Head of caudate nucleus (tissue), 42 donors: ENCODE measurements at regions not wholly inside any gene's neighbourhood (a gene's known extent, or its start where the extent isn't known, plus 50 kb on each side); places are given as distances from the start of the nearest gene placed in this dataset.
A peak's percentile ranks its signal among the peaks of the same experiment; 100 is the strongest.
"Not testable (repeated sequence)": the region's sequence is repeated elsewhere in the genome, so short reads cannot be mapped to it uniquely, and the experiment has no call there.

Source experiments
- DNase-seq, 42 donors: peaks; one replicate each; pipeline versions ENCODE4 v3.0.0 to v3.0.0-alpha.2; 2020 to 2021; ENCODE audit warnings: mixed read lengths in 7 of 42
- intact Hi-C: fragments of 100-400 bp; cut with DNase I; formaldehyde crosslinking; loops from one replicate; pipeline ENCODE4 v1.15.0; 2022

- intact Hi-C loops: no loop called here
- no peak for DNase-seq
Measured at GRCh38 chr4:162535121-162535520, 371.3 kb upstream of the FSTL5 start.

DNA sequence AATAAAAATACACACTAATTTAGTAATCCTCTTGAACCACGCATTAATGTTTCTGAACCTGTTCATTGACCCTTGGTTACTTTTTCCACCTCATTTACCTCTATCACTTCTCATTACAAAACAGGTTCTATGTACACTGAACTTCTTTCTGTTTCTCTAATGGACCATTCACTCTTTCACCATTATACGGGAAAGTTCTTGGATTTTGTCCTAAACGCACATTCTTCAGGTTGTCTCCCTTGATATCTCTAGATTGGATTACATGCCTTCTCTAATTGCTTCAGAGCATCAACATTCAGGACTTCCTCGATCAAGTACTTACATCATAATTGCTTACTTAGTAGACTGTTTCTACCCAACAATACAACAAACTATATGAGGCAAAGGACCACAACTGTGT is 359.4 kb upstream of the FSTL5 start:
- DNase-seq: no peak
- intact Hi-C loops: no loop called here

GRCh38 chr4:162522724-162523123 is 358.9 kb upstream of the FSTL5 start:
- no peak for DNase-seq
- intact Hi-C loops: no loop called here

- intact Hi-C loops: no loop called here
- DNase-seq: no peak
Measured at GRCh38 chr4:162510937-162511336, 347.1 kb upstream of the FSTL5 start.

DNA sequence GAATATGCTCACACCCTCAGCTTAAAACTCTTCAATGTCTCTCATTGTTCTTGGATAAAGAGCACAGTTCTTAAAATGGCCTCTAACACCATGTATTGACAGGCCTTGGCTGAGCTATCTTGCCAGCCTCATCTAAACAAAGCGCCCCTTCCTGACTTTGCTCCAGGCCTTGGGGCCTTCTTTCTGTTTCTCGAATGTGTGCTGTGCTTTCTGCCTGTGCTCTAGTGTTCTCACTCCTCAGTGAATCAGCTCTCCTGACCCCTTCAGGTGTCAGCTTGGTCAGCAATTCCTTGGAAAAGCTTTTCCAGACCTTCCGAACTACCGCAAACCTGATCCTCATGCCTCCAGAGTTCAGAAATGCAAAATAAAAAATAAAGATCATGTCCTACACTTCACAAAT is 346.3 kb upstream of the FSTL5 start:
- no peak for DNase-seq
- intact Hi-C loops: no loop called here

- peak in 1 of 42 donors; percentile 8 for DNase-seq
- intact Hi-C loops: no loop called here
Measured at GRCh38 chr4:162509333-162509732, 345.5 kb upstream of the FSTL5 start.

DNA sequence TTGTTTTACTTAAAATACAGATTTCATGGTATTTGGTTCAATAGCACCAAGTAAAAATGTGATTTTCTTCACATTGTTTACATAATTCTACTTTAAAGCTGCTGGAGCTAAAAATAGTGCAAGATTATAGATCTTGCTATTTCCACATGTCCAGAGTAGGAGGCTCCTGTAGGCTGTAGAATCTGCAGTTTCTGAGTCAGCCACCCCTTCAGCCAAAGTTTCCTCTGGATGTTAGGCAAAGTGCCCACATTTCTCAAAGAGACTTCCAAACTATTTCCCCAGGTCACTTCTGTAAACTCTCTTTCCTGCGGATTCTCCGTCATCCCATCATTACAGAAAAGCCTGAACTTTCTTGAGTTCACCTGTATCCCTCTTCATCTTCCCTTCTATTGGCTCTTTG is 342.5 kb upstream of the FSTL5 start:
- intact Hi-C loops: no loop called here
- peak in 3 of 42 donors; percentile 10 to 46 (median 30) for DNase-seq

DNA sequence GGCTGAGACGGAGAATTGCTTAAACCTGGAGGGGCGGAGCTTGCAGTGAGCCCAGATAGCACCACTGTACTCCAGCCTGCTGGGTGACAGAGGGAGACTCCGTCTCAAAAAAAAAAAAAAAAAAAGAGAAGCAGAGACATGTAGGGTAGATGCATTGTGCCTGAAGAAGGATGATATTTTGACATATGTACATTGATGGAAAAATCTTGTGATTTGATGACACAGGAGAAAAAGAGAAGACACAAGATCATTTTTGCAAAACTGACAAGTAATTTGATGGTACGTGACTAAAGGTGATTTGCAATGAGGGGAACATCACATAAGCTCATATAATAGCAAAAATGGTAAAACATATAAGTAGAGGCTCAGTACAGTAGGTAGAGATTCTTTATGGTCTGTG is 340.1 kb upstream of the FSTL5 start:
- DNase-seq: no peak
- intact Hi-C loops: no loop called here

DNA sequence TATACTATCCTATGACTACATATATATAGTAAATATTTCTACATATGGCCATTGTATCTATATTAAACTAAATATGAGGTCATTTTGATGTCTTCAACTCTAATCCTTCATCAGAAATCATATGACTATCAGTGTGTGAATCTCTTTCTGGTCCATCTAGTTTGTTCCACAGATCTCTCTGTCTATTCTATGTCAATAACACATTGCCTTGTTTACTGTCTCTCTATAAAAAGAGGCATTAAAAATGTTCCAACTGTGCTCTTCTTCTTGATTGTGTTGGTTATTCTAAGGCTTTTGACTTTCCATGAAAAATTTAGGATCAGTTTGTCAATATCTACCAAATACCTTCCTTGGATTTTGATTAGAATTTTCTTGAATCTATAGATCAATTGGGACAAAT is 338.3 kb upstream of the FSTL5 start:
- intact Hi-C loops: no loop called here
- DNase-seq: no peak

DNA sequence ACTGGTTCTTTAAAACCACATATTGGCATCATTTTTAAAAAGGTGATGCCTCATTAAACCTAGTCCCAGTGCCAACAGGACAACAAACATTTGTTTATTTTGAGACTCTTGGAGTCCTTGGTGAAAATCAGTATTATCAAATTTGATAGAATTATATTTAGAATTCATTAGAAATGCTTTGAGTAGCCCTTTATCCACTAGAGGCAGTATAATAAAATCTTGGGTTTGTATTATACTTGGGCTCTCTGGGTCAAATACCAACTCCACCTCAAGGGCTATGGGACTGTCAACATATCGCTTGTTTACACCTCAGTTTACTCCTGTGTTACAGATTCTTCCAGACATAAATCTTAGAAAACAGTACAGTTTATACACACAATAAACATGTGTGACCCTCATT is 335.7 kb upstream of the FSTL5 start:
- no peak for DNase-seq
- intact Hi-C loops: loop anchor here (10.0 kb wide), 2 partner anchors 535 to 1045 kb away; no protein-coding TSS in a partner anchor

- DNase-seq: no peak
- intact Hi-C loops: loop anchor here (10.0 kb wide), 2 partner anchors 537 to 1047 kb away; no protein-coding TSS in a partner anchor
Measured at GRCh38 chr4:162498168-162498567, 334.4 kb upstream of the FSTL5 start.

DNA sequence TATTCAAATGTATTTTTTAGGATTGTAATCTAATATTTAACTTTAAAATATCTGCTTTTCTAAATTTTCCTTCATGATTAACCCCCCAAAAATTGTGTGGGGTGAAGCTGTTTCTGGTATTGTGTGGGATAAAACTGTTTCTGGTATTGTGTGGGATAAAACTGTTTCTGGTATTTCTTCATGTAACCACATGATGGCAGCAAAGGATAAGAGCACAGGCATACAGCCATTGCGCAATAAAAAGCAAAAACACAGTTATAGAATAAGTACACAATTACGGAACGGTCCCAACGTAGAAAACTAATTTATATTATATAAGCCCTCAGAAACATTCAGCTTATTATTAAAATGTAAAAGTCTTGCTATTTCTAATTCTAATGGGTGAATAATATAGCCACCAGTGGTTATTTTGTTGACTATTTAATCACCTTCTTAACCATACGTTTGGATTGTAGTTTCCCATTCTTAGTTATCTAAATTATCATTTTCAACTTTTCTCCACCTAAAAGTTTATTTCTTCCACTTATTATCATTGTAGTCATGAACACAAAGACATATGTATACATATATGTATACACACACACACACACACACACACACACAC is 333.9 kb upstream of the FSTL5 start:
- DNase-seq: peak in 8 of 42 donors; percentile 5 to 54 (median 14)
- intact Hi-C loops: loop anchor here (10.0 kb wide), 2 partner anchors 537 to 1047 kb away; no protein-coding TSS in a partner anchor

- no peak for DNase-seq
- intact Hi-C loops: loop anchor here (10.0 kb wide), 2 partner anchors 540 to 1050 kb away; no protein-coding TSS in a partner anchor
Measured at GRCh38 chr4:162494935-162495334, 331.1 kb upstream of the FSTL5 start.

DNA sequence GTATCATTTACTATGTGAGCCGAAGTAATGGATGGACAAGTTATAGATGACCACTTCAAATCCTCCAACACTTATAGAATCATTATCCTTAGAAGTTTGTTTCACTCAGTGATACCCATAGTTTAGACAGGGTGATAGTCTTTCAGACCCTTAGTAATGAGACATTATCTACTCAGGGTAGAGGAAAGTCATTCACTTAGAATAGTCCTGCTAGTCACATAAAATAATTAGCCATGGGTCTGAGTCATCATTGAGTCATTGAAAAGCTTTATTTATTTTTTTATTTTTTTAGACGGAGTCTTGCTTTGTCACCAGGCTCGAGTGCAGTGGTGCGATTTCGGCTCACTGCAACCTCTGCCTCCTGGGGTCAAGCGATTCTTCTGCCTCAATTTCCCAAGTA is 321.7 kb upstream of the FSTL5 start:
- intact Hi-C loops: no loop called here
- DNase-seq: no peak

DNA sequence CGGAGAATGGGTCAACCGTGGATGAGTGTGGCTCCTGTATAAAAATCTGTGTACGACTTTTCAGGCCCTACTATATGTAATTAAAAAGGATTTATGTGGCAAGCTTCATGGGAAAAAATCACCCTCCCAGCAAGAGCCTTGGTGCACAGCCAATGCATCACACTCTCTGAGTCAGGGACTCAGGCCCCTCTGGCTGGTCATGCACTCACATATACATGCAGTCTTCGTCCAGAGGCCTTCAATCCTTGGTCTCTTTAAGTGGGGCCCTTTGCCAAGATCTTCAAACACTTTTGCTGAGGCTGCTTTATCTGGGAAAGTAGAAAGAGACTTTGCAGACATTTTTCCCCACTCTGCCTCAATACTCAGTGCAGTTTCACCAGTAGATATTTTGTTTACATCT is 311.4 kb upstream of the FSTL5 start:
- intact Hi-C loops: no loop called here
- no peak for DNase-seq

DNA sequence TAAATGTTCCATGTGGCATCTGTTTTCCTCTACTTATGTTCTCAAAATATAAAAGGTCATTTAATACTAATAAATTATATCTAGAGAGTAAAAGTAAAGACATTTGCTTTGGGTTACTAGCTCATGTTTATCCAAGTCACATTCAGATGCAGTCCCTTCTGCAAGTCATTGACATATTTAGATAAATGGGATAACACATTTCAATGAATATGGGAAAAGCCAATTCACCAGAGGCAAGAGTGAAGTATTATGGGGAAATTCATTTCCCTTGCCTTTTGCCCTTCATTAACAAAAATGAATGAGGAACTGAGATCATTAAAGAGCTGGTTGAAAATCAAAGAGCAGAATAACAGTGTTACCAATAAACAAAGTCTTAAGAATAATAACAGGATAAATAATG is 306.2 kb upstream of the FSTL5 start:
- intact Hi-C loops: no loop called here
- no peak for DNase-seq

- intact Hi-C loops, DNase-seq: not testable (repeated sequence)
Measured at GRCh38 chr4:162465356-162465755, 301.6 kb upstream of the FSTL5 start.

DNA sequence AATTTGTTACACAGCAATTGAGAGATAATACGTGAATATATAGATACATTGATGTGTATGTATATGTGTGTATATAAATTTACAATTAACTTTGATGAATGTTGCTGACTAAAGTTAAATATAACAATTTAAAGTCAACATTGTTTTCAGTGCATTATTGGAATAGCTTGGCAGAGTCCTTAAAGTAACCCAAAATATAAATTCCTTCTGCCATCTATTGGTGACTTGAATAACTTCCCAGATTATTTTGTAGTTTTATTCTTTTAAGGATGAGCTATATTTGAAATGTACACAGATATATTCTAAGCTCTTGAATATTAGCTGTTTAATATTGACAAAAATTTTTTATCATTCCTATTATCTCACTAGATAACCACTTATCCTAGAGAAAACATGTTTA is 298.2 kb upstream of the FSTL5 start:
- intact Hi-C loops: no loop called here
- DNase-seq: no peak

- no peak for DNase-seq
- intact Hi-C loops: no loop called here
Measured at GRCh38 chr4:162458051-162458450, 294.3 kb upstream of the FSTL5 start.

DNA sequence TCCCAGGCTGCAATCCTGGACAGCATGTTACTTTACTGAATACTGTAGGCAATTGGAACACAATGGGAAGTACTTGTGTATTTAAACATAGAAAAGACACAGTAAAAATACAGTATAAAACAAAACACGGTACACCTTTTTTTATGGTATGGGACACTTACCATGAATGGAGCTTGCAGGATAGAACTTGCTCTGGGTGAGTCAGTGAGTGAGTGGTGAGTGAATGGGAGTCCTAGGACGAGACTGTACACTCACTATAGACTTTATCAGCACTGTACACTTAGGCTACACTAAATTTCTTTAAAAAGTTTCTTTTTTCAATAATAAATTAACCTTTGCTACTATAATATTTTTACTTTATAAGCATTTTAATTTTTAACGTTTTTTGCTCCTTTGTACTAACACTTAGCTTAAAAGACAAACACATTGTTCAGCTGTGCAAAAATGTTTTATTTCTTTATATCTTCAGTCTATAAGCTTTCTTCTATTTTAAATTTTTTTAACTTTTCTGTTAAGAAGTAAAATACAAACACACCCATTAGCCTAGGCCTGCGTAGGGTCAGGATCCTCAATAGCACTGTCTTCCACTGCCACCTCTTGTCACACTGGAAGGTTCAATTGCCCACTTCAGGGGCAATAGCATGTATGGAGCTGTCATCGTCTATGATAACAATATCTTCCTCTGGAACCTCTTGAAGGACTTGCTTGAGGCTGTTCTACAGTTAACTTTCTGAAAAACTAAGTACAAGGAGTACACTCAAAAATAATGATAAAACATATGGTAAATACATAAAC is 293.5 kb upstream of the FSTL5 start:
- DNase-seq: no peak
- intact Hi-C loops: no loop called here

- no peak for DNase-seq
Measured at GRCh38 chr4:162456106-162456505, 292.3 kb upstream of the FSTL5 start.

More at GRCh38 chr4:162456106-162456505, 292.3 kb upstream of the FSTL5 start:
- intact Hi-C loops: no loop called here
